ENCODE measurements at regions not wholly inside any gene's neighbourhood (a gene's known extent, or its start where the extent isn't known, plus 50 kb on each side); places are given as distances from the start of the nearest gene placed in this dataset.
"Not testable (repeated sequence)": the region's sequence is repeated elsewhere in the genome, so short reads cannot be mapped to it uniquely, and the experiment has no call there.

DNA sequence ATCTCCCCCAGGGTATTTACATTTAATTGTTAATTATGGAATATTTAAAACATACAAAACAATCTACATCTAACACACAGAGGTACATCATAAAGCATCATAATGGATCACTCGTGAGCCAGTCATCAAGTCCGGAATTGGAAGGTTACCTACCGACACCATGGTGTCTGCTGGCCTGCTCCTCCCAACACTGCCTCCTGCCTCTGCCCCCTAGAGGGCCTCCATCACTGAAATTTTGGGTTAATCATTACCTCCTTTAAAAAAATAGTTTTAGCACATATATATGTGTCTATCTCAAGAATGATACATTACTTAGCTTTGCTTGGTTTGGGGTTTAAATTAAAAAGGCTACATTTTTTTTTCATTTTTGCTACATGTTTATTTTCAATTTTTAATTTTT, 114.6 kb upstream of the PDE10A start:
- no peak for DNase-seq (ENCODE audit: low read depth)

DNA sequence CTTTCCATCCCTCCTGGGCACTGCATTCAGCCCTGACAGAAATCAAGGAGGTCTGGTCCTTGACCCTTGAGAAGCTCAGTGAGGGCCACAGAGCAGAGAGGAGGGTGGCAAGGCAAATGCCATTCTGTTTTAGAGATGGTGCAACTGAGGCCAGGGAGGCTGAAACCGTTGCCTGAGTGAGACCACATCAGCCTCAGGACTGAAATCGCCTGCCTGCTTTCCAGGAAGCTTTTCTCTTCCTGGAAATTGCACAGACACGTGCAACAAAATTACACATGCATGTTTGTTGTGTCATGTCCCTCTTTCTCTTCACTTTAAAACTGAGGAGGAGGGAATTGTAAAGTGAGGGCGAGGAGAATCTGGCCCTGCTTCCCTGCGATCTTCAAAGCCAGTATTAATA, 113.7 kb upstream of the PDE10A start:
- no peak for DNase-seq (ENCODE audit: low read depth)

DNA sequence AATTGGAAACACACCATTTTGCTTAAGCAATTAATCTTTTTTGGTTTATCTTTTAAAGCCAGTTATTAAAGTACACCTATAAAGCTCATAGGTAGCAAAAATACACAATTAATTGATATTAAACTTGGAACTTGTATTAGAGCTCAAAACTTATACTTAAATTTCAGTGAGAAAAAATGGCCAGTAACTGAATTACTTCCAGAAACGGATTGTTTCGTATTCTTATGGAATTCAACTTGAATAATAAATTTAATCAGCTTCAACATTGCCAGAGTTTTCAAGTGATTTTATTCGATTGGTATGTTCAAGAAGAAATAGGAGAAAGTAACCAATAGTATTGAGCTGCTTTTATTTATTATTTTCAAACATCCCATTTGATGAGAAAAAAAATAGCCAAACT, 112.7 kb upstream of the PDE10A start:
- no peak for DNase-seq (ENCODE audit: low read depth)

DNA sequence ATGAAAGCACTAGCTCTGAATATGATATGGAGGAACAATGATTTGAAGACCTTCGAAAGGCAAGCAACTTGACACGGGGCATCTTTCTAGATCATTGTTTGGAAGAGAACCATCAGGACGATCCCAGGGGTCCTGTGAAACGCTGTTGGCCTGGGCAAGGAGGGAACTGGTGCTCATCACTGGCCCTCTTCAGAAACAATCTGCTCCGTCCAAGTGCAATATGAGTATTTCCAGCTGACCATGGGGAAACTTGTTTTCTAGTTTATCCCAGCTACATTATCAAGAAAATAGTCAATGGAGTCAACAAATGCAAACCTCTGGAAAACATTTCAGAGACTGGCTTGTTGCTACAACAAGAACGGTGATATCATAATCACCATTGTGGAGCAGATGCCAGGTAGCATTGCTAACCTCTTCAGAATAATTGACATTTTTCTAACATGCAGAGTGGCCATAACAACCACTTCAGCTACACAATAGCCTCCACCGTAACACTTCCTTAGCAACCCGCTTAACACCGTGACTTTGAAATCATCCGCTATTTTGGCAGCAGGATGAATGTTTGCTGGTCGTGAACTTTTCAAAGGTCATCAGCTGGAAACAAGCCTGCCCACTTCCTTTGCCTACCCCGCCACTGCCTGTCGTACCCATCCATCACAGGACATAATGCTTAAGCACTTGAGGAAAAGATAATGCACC, 112.0 kb upstream of the PDE10A start:
- no peak for DNase-seq (ENCODE audit: low read depth)

DNA sequence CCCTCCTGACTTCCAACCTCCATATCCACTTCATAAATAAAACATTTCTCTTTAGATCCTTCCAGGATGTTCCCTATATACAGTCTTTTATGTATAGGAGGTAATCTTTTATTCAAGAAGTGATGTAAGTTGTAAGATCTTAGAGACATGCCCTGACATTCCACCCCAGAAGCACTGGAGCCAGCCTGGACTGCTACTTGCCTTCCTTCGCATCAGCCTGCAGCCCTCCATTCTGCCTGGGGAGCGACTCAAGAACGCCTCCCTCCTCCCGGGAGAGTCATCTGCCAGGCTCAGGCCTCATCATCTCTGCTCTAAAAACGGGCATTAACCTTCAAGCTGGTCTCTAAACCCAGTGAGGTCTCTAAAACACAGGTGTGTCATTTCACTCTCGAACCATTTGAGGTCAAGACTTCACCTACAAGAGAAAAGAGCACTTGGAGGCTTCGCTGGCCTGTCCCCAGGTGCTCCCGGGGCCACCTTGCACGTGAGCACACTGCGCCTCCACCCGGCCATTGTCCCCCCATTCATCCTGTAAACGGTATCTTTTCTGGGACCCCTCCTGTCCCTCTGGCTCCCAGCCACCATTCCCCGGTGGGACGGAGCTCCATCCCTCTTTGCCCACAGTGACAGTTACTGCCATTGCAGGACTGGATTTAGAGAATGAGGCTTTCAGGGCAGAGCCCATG, 107.5 kb upstream of the PDE10A start:
- DNase-seq (ENCODE audit: low read depth): no peak

DNA sequence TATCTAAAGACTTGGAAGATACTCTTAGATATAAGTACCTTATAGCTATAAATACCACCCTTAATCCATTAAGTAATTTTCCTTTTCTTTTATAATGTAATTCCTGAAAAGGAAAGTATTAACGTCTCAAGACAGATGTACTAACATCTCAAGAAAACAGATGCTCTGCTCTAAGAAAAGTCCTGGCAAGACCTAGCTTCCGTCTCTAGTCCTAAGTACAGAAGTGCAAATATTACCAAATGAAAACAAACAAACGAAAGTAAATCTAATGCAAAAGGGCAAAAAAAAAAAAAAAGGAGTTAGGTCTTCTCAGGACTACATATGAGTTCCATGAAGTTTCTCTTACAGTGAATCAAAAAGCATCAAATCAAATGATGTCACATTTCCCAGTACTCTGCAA, 106.8 kb upstream of the PDE10A start:
- DNase-seq (ENCODE audit: low read depth): no peak

DNA sequence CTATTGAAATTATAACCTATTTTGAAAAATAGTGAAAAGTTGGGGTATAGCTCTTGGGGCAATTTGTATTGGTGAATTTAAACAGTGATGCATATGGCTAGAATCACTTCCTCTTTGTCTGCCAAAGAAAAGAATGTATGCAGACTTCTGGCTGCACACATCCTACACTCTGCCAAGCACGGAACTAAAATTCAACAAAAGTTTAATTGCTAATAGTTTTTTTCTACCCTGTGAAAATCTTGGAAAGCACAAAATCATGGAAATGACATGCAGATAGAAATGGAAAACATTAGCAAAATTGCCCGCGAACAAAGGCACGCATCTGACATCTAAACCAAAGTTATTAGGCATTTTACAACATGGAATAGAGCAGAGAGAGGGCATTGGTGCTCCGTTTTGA, 106.4 kb upstream of the PDE10A start:
- DNase-seq (ENCODE audit: low read depth): no peak

DNA sequence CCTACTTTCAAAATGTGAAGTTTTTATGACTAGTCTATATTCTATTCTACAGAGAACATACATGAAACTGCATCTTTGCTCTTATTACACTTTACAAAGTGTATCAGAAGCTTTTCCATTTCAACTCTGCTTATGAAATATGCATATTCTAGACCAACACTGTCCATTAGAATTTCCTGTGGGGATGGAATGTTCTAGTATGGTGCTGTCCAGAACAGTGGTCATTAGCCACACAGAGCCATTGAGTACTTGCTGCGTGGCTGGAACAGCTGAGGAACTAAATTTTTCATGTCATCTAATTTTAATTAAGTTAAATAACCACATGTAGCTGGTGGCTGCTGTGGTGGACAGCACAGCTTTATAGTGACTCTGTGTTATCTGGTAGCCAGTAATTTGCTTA, 105.9 kb upstream of the PDE10A start:
- no peak for DNase-seq (ENCODE audit: low read depth)

DNA sequence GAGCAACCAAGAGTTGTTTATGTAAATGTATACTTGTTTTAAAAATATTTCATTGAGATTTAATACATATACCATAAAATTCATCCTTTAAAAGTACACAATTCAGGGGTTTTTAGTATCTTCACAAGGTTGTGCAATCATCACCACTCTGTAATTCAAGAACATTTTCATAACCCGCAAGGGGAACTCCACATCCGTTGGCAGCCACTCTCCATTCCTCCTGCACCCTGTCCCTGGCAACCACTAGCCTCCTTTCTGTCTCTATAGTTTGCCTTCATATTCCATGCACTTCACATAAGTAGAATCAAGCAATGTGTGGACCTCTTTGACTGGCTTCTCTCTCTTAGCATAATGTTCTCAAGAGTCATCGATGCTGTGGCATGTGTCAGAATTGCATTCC, 104.2 kb upstream of the PDE10A start:
- no peak for DNase-seq (ENCODE audit: low read depth)

DNA sequence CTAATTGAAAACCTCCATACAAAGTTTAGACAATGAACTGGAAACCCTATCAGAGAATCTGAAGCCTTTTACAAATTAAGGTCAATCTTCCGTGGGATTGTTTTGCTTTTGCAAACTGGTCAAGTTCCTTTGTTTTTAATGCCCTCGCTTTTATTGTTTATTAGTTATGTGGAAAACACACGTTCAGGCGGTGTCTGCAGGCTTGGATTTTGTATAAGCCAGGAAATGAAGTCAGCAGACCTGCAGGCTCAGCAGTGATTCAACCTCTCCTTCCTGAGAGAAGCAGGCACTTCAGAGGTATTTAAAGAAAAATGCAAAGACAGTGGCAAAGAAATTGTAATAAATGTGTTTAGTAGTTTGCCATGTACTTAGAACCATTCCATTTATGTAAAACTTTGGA, 103.4 kb upstream of the PDE10A start:
- no peak for DNase-seq (ENCODE audit: low read depth)

DNA sequence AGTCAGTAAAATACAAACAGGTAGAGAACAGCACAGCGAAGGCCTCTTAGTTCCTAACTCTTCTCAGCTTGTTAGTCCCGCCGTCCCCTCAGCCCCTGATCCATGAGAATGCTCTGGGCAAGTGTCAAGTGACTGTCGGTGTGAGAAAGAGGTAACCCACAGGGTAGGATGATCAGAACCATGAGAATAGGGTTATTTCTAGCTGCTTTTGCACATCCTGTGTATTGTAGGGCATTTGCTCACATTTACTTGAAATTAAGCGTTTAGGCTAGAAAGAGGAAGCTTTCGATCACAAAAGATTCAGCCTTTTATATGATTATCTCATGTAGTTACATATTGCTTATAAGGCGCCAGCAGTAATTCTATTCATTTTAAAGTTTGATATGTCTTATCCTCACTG, 103.0 kb upstream of the PDE10A start:
- DNase-seq (ENCODE audit: low read depth): no peak

DNA sequence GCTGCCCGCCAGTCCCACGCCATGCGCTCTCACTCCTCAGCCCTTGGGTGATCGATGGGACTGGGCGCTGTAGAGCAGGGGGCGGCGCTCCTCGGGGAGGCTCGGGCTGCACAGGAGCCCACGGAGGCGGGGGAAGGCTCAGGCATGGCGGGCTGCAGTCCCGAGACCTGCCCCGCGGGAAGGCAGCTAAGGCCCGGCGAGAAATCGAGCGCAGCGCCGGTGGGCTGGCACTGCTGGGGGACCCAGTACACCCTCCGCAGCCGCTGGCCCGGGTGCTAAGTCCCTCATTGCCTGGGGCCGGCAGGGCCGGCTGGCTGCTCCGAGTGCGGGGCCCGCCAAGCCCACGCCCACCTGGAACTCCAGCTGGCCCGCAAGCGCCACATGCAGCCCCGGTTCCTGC, 102.2 kb upstream of the PDE10A start:
- DNase-seq (ENCODE audit: low read depth): not testable (repeated sequence)

DNA sequence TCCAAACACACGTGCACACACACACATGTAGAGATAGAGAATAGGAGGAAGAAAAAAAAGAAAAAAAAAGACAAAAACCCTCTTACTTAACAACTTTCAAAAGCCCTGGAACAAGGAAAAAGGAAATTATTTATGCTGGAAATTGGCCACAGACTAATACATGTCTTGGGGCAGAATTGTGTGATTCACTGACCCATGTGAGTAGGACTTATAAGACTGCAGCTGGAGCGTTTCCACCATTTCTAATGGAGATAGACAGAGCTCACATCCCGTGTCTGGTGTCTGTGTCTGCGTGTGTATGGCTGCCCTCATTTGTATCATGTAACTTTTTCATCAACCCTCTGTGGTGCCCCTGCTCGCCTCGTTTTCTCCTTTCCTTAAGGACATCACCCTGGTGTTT, 99.8 kb upstream of the PDE10A start:
- DNase-seq (ENCODE audit: low read depth): no peak

DNA sequence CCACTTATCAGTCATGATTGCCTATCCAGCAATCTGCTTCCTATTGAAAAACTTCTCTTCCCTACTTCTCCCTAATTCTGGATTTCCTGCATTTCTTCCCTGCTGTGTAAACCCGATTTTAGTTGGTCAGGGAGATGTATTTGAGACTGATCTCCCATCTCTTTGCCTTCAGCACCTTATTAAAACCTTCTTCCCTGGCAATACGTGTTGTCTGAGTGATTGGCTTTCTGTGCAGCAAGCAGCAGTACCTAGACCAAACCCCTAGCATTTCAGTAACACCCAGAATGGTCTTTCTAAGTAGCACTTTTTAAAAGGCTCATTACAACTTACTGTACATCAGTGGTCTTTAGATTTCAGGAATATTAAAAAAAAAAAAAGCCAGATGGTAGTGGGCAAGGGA, 99.1 kb upstream of the PDE10A start:
- no peak for DNase-seq (ENCODE audit: low read depth)

DNA sequence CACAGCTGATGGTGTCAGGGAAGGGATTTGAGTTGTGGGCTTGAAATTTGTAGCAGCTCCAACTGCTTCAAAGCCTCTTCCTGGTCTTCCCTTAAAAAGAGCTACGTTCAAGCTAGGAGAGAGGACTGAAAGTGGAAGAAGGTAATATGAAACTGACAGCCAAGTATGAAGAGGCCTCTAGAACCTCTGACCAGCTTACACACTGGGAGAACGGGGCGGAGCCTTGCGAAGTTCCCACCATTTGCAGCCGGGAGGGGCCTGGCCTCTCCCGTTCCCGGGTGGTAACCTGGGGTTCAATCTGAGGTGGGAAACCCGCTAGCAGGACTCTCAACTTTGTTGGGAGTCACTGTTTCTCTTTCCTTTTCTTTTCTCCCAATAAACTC, 97.8 kb upstream of the PDE10A start:
- no peak for DNase-seq (ENCODE audit: low read depth)

DNA sequence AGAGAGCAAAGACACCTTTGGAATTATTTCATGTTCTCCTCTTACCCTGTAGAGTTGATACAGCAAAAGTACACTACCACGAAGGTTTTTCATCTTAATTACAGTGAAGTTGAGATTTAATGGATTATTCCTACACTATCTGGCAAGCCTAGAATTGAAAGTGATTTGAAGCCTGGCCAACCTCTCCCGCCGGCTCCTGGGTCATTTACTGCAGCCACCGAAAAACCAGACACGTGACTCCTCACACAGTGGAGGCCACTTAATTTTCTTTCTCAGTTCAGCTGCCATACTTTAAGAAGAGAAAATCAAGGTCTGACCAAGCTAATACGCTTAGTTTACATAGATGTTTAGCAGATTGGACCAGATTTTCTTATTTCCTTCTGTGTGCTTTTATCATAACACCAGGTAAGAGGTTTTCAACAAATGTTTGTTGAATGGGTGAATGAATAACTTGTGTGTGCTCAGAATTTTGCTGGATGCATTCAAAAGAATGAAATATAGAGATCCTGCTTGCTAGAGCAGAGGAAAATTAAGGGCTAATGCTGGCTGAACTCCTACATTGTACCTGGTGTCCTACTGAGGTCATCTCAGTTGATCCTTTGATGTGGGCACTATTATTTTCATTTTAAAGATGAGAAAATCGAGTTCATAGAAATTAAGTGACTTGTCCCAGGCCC, 97.2 kb upstream of the PDE10A start:
- DNase-seq (ENCODE audit: low read depth): no peak

DNA sequence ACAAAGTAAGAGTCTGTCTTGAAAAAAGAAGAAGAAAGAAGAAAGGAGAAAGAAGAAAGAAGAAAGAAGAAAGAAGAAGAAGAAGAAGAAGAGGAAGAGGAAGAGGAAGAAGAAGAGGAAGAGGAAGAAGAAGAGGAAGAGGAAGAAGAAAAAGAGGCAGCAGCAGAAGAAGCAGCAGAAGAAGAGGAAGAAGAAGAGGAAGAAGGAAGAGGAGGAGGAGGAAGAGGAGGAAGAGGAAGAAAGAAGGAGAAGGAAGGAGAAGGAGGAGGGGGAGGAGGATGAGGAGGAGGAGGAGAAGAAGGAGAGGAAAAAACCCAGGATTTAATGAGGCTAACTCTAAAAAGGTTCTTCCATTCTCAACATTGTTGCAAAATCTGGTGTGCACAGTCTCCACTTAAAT, 95.4 kb upstream of the PDE10A start:
- no peak for DNase-seq (ENCODE audit: low read depth)

DNA sequence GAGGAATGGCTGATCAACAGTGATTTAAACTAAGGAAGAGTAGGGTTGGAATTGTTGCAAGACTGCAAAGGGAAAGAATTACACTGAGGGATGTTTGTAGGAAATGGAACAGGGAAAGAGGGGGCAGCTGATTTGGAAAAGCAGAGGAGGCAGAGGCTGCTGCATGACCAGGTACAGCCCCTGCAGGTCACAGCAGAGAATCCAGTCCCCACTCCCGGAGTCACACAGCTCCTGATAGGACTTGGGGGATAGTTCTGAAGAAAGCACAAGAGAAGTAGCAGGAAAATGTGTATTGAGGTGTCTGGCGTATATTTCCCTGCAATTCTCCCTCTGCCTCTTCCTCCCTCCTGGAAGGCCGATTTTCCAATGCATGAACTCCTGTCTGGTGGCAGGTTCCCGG, 92.5 kb upstream of the PDE10A start:
- DNase-seq (ENCODE audit: low read depth): no peak

DNA sequence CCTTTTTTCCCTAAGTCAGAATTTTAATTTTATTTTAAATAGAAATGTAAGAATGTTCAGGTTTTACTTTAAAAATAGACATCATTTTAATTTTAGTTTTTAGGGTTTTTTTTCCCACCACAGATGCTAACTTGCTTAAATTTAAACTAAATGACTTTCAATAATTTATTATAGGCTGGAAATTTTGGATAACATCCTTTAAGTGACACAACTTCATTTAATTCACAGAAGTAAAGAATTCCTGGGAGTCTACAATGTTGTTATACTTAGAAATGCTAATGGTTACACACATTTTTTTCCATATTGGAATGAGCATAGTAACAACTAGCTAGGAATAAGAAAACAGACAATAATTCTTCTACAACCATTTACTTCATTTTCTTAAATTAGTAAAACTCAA, 90.5 kb upstream of the PDE10A start:
- no peak for DNase-seq (ENCODE audit: low read depth)

DNA sequence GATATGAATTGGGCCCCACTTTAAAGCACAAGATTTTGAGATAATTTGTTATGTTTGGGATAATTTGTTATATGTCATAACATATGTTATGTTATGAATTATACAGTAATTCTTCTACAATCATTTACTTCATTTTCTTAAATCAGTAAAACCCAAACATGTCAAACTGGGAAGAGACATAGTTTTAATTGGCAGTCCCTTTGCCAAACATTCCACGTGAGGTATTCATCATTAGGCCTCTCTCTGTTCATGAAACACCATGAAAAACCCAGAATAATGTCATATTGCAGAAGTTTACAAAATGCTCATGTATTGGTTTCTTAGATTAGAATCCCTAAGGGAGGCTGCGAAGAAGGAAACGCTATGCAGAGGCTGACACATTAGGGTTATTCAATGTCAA, 89.4 kb upstream of the PDE10A start:
- DNase-seq (ENCODE audit: low read depth): no peak

DNA sequence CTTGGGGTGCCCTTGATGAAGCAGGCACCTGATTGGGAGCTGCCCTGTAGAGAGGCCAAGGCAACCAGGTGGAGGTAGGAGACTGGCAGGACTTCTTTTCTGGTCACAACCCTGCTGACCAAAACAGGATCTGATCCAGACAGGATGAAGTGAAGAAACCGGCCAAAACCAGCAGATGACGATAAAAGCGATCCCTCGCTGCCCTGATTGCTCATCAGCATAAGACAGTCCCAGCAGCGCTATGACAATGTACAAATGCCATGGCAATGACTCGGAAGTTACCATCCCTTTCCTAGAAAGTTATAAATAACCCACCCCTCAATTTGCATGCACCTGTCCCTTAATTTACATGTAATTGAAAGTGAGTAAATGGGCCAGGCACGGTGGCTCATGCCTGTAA, 88.4 kb upstream of the PDE10A start:
- DNase-seq (ENCODE audit: low read depth): no peak

DNA sequence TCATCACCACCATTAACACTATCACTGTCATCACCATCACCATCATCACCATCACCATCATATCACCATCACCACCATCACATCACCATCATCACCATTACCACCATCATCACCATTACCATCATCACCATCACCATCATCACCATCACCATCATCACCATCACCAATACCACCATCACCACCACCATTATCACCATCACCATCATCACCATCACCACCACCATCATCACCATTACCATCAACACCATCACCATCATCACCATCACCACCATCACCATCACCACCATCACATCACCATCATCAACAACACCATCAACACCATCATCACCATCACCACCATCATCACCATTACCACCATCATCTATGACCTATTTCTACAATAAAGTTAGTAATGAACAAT, 86.1 kb upstream of the PDE10A start:
- DNase-seq (ENCODE audit: low read depth): no peak

DNA sequence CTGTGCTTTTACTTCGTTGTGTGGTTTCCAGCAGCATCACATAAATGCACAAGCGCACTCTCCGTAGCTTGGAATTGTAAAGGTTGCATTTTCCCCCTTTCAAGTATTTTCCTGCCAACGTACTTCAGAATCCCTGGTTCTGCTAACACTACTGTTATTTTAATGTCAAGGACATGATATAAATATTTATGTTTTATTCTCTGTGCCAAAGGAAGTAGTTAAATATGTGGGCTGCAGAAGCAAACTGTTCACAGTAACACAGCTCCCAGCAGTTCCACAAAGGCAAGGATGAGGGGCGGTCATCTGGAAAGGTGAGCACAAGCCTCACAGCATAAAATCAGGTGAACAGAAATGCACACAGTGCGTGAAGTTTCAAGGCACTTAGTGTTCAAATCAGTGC, 85.3 kb upstream of the PDE10A start:
- DNase-seq (ENCODE audit: low read depth): no peak

DNA sequence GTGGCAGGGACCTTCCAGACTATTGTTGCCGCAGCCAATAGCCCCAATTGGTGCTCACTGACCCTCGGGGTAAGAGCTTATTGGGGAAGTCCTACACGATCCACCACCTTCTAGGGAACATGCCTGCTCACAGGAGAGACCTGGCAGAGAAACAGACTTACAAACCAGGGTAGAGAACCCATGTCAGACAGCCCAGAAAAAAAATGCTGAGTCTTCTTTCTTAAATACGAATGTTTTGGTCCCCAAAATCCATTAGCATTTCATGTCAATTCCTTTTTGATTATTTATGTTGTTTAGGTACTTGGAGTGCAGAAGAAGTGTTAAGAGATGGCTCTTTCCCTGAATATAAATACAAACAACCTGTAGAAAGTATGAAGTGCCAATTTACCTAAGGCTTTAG, 84.9 kb upstream of the PDE10A start:
- DNase-seq (ENCODE audit: low read depth): no peak

Measured in T follicular helper cell (primary cell).